Liver (tissue), 7 donors: ENCODE measurements at regions not wholly inside any gene's neighbourhood (a gene's known extent, or its start where the extent isn't known, plus 50 kb on each side); places are given as distances from the start of the nearest gene placed in this dataset.

Experiments
- DNase-seq: peaks from one replicate; pipeline ENCODE4 v3.0.0-alpha.2; 2017; ENCODE audit warnings: low spot score
- H3K27ac ChIP-seq, 2 donors: one replicate each; pipeline ENCODE4 v1.7.0; 2013; ENCODE audit warnings: inconsistent platforms in 2 of 2, low read length in 2 of 2, control low read depth in 1 of 2, low read depth in 1 of 2, mild to moderate bottlenecking in 1 of 2
- H3K27me3 ChIP-seq, 4 donors: one replicate each; pipeline versions ENCODE4 v1.6.1 to v1.7.0; 2013; ENCODE audit warnings: low read length in 3 of 4, inconsistent platforms in 1 of 4, mild to moderate bottlenecking in 1 of 4, moderate library complexity in 1 of 4; ENCODE audit not compliant: control insufficient read depth in 4 of 4, insufficient read depth in 4 of 4
- H3K36me3 ChIP-seq, 4 donors: one replicate each; pipeline versions ENCODE4 v1.6.1 to v1.7.0; 2013; ENCODE audit warnings: low read length in 3 of 4, mild to moderate bottlenecking in 3 of 4, low read depth in 1 of 4, moderate library complexity in 1 of 4; ENCODE audit not compliant: control insufficient read depth in 4 of 4, insufficient read depth in 3 of 4
- H3K4me1 ChIP-seq, 4 donors: one replicate each; pipeline versions ENCODE4 v1.6.1 to v1.7.0; 2013; ENCODE audit warnings: low read length in 3 of 4, mild to moderate bottlenecking in 3 of 4, moderate library complexity in 1 of 4; ENCODE audit not compliant: control insufficient read depth in 4 of 4, insufficient read depth in 4 of 4
- H3K4me3 ChIP-seq, 3 donors: one replicate each; pipeline versions ENCODE4 v1.6.1 to v1.7.0; 2013; ENCODE audit warnings: low read length in 3 of 3, control low read depth in 1 of 3, low read depth in 1 of 3, mild to moderate bottlenecking in 1 of 3
- H3K9ac ChIP-seq, 2 donors: one replicate each; pipeline ENCODE4 v1.7.0; 2013; ENCODE audit warnings: low read length in 2 of 2, mild to moderate bottlenecking in 2 of 2, moderate library complexity in 2 of 2, control low read depth in 1 of 2, low read depth in 1 of 2
- H3K9me3 ChIP-seq, 4 donors: one replicate each; pipeline versions ENCODE4 v1.6.1 to v1.7.0; 2013; ENCODE audit warnings: low read length in 3 of 4; ENCODE audit not compliant: control insufficient read depth in 4 of 4
- FOXA2 ChIP-seq: IDR thresholded peaks from 2 replicates; pipeline ENCODE4 v1.6.1; 2016; ENCODE audit warnings: antibody characterized with exemption
- GABPA ChIP-seq, 2 donors: IDR thresholded peaks in 1 of 2; conservative IDR thresholded peaks in 1 of 2; 2 replicates each; pipeline ENCODE4 v1.6.1; 2016; ENCODE audit warnings: antibody characterized with exemption in 2 of 2, mild to moderate bottlenecking in 1 of 2, moderate library complexity in 1 of 2
- HNF4G ChIP-seq: IDR thresholded peaks from 2 replicates; pipeline ENCODE4 v1.6.1; 2016; ENCODE audit warnings: antibody characterized with exemption
- JUND ChIP-seq, 2 donors: IDR thresholded peaks; 2 replicates each; pipeline ENCODE4 v1.6.1; 2016; ENCODE audit warnings: antibody characterized with exemption in 2 of 2
- RAD21 ChIP-seq, 2 donors: IDR thresholded peaks; 2 replicates each; pipeline ENCODE4 v1.6.1; 2016; ENCODE audit warnings: antibody characterized with exemption in 2 of 2, mild to moderate bottlenecking in 2 of 2
- REST ChIP-seq: IDR thresholded peaks from 2 replicates; pipeline ENCODE4 v1.6.1; 2016; ENCODE audit warnings: antibody characterized with exemption, mild to moderate bottlenecking
- SP1 ChIP-seq: IDR thresholded peaks from 2 replicates; pipeline ENCODE4 v1.6.1; 2018; ENCODE audit warnings: antibody characterized with exemption, mild to moderate bottlenecking
- YY1 ChIP-seq: IDR thresholded peaks from 2 replicates; pipeline ENCODE4 v1.6.1; 2016; ENCODE audit warnings: antibody characterized with exemption, mild to moderate bottlenecking
- ZBTB33 ChIP-seq: IDR thresholded peaks from 2 replicates; pipeline ENCODE4 v1.6.1; 2016; ENCODE audit warnings: antibody characterized with exemption
- WGBS: extraction: QIAGEN DNeasy Blood & Tissue Kit; methylation state at CpG from one replicate; pipeline ENCODE4 v1.1.7; 2013; 5-methylcytosine and 5-hydroxymethylcytosine counted together
- TF ChIP-seq, protein P1 (sequence below): IDR thresholded peaks from 2 replicates; pipeline ENCODE4 v1.6.1; 2016; ENCODE audit warnings: antibody characterized with exemption
- donor health status: healthy.
- donor health status: healthy.
- donor health status: healthy.
- donor health status: healthy.

DNA sequence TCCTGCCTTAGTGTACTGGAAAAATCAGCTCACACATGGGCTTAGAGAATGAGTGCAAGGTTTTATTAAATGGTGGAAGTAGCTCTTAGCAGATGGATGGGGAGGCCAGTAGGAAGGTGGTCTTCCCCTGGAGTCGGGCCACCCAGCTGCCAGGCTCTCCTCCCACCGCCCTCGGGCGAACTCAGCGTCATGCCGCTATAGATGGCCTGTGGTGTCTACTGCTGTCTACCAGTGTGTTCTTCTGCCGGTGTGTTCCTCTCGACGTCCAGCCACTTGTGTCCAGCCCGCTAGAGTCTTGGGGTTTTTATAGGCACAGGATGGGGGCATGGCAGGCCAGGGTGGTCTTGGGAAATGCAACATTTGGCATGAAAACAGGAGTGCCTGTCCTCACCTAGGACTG lies 198.7 kb upstream of the NDST3 start (continued):
- no peak for TF ChIP-seq REST

- Histone ChIP-seq H3K9ac (no peak overlapping the region), H3K4me1 (no peaks in the 10 kb centered on the region), H3K27me3 (no peaks in the 10 kb centered on the region), H3K4me3 (no peak overlapping the region), H3K36me3 (no peaks in the 10 kb centered on the region), H3K27ac (no peak overlapping the region), H3K9me3 (peaks cover 0 to 1% (median 0%) of the 10 kb centered on the region in 4 donors)
- no peak for TF ChIP-seq HNF4G
- TF ChIP-seq, protein P1, sequence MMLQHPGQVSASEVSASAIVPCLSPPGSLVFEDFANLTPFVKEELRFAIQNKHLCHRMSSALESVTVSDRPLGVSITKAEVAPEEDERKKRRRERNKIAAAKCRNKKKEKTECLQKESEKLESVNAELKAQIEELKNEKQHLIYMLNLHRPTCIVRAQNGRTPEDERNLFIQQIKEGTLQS: no peak
- no peak for TF ChIP-seq SP1
- no peak for TF ChIP-seq JUND (IDR thresholded peaks at IDR 0.05)
- no peak for TF ChIP-seq YY1
- no peak for TF ChIP-seq ZBTB33
- 95% methylated on average over 1 of the region's 1 CpG for WGBS
- DNase-seq: no peak
Observed at GRCh38 chr4:117844594-117844993, 189.7 kb upstream of the NDST3 start.

GRCh38 chr4:117845270-117845669 lies 189.0 kb upstream of the NDST3 start:
- no peak for TF ChIP-seq GABPA (IDR thresholded peaks at IDR 0.05 in 1 of 2, conservative IDR thresholded peaks at IDR 0.05 in 1 of 2)
- no peak for TF ChIP-seq FOXA2
- TF ChIP-seq RAD21 (IDR thresholded peaks at IDR 0.05): no peak
- TF ChIP-seq ZBTB33: no peak
- Histone ChIP-seq H3K9ac (no peak overlapping the region), H3K9me3 (peaks cover 0 to 1% (median 0%) of the 10 kb centered on the region in 4 donors), H3K27me3 (no peaks in the 10 kb centered on the region), H3K4me3 (no peak overlapping the region), H3K4me1 (no peaks in the 10 kb centered on the region), H3K27ac (no peak overlapping the region), H3K36me3 (no peaks in the 10 kb centered on the region)
- DNase-seq: no peak
- 84% methylated on average over 1 of the region's 1 CpG for WGBS
